ENCODE measurements at regions not wholly inside any gene's neighbourhood (a gene's known extent, or its start where the extent isn't known, plus 50 kb on each side); places are given as distances from the start of the nearest gene placed in this dataset.
A peak's percentile ranks its signal among the peaks of the same experiment; 100 is the strongest.

GRCh38 chr1:106677181-106677580, 379.3 kb upstream of the PRMT6 start:
- intact Hi-C loops (cut with DNase I) = no loop called here
- DNase-seq = no peak

- intact Hi-C loops (cut with DNase I) = no loop called here
- no peak for DNase-seq
Observed at GRCh38 chr1:106677721-106678120, 378.8 kb upstream of the PRMT6 start.

- no peak for DNase-seq
- intact Hi-C loops (cut with DNase I) = no loop called here
Observed at GRCh38 chr1:106678279-106679050, 378.0 kb upstream of the PRMT6 start.

DNA sequence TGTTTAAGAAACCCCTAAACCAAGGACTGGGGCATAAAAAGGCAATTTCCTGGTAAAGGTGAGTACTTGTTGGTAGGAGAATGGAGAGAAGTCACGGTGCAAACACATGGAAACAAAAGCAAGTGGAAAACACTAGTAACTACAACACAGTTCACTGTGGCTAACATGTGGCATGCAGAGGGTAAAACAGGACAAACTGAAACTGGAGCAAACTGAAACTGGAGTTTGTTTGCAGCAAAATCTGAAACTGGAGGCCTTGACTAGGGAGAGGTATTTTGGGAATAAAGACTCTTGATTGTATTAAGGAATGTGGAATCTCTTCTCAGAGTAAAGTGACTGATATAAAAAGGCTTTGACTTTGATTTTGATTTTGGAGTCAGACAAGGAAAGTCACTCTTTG, 376.3 kb upstream of the PRMT6 start:
- no peak for DNase-seq
- intact Hi-C loops (cut with DNase I) = no loop called here

DNA sequence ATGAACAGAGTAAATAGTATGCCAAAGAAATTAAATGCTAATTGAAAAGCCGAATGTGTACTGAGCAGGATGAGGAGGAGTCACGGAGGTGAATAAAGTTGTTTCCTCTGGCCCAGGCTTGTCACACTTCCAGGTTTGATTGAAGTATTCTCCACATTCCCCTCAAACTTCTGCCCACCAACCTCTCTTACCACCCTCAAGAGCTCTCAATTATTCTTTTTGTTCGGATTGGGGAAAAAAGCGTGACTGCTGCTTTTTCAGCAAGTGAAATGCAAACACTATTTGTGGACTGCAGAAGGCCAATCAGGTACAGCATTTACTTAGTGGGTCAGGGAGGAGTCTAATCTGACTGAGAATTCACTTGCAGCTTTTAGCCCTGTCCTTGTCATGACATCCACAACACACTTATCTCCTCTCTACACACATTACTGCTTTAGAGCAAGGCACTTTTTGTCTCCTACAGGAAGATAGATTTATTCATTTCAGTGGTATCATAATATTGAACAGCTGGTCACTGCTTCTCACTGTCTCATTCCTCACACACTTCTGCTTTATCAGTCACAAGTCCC, 375.6 kb upstream of the PRMT6 start:
- no peak for DNase-seq
- intact Hi-C loops (cut with DNase I) = no loop called here

DNA sequence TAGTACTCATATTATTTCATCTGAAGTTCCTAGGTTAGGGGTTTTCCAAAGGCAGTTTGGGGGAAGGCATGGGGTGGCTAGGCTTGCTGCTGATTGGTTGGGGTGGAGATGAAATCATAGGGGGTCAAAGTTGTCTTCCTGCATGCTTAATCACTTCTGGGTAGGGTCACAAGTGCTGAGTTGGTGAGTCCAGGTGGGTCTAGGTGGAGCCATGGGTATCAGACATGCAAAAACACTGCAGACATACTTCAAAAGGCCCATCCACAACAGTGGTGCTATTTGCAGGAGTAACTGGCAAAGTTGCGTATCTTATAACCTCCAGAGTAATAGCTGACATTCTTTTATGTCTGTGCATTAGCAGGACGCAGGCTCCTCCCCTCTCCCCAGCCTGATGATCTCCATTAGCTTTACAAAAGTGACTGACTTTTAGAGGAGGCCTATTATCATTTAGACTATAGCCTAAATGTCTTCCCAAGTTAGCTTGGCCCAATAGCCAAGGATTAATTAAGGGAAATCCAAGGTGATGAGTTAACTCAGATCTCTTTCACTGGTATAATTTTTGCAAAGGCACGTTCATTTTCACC, 374.4 kb upstream of the PRMT6 start:
- no peak for DNase-seq
- intact Hi-C loops (cut with DNase I) = no loop called here

DNA sequence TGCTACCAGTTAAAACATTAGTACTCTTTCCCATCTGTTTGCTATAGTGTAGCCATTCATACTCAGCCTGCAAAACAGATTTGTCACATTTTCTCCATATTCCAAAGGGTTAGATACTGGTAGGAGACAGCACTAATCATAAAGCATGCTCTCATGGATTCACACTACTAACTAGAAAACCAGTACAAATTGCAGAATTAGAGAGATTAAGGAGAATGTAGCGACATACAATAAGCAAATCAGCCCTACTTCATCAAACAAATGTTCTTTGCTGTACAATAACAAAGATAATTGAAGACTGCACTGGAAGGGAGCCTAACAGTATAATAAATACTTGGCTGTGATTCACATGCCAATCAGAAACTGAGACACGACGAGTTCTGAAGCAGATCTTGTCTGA, 368.0 kb upstream of the PRMT6 start:
- DNase-seq = no peak
- intact Hi-C loops (cut with DNase I) = no loop called here

- intact Hi-C loops (cut with DNase I) = no loop called here
Observed at GRCh38 chr1:106698660-106699059, 357.8 kb upstream of the PRMT6 start.

DNA sequence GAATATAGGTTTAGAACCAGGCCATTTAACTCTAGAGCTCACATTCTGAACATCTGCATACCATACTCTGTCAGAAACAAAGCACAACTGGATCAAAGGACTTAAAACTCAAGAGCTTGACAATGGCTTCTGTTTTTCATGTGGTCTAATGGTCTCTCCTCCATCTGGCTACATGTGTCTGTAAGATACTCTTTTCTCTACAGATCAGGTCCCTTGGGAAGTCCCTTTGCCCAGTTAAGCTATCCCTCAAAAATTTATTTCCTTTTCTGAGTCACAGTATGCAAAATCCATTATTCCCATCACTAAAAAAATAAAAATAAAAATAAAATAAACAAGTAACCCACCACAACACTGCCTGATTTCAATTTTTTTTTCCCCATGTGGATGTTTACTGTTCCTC, 357.0 kb upstream of the PRMT6 start:
- intact Hi-C loops (cut with DNase I) = no loop called here
- DNase-seq = no peak

More at GRCh38 chr1:106698660-106699059, 357.8 kb upstream of the PRMT6 start:
- no peak for DNase-seq

DNA sequence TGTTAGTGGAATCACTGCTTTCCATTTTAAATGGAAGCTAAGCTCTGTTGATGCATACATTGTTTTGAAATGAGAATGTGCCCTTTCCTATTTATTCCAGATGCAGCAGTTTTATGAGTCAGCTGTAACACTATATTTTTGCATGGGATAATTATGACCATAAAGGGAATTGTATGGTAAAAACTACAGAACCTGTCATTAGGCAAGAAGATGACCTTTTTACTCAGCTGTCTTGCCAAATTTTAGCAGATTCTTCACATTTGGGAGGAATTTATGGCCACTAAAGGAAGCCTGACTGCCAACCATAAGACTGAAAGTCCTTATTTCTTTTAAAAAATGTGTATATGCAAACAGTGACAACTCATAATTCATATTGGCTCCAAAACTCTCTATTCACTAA, 356.3 kb upstream of the PRMT6 start:
- no peak for DNase-seq
- intact Hi-C loops (cut with DNase I) = no loop called here

DNA sequence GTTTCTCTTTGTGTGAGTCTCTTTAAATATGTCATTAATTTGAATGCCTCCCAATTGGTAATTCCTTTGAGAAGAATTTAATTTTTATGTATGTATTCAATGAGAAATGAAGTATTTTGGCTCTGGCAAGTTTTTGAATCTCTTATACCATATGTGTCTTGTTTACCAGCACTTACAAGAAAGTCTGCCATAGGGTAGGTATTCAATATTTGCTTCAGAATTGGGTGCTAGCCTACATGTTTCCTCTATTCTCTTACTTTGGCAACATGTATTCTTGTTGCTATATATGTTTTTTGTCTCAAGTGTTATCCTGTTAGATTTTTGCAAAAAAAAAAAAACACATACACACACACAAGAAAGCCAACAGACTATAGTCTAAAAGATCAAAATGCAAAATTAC, 350.5 kb upstream of the PRMT6 start:
- no peak for DNase-seq
- intact Hi-C loops (cut with DNase I) = no loop called here

- DNase-seq = no peak
- intact Hi-C loops (cut with DNase I) = no loop called here
Observed at GRCh38 chr1:106717591-106717990, 338.9 kb upstream of the PRMT6 start.

DNA sequence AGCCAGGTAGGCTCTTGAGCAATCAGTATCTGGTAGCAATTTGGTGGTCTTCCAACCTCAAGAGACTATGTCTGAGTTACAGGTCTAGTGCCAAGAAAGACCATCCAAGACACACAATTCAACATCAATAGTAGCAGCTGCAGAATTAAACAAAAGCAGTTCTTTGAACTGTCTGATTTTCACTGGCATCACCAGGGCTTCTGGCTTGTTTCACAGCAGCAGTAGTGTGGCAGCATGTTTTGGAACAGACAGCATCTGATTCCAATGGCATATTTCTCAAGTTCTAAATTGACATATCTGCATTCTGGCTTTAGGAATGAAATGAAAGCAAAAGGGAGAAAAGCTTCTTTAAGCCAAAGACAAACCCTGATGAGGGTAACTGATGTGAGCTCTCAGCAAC, 334.7 kb upstream of the PRMT6 start:
- DNase-seq = no peak
- intact Hi-C loops (cut with DNase I) = no loop called here

- intact Hi-C loops (cut with DNase I) = no loop called here
- no peak for DNase-seq
Observed at GRCh38 chr1:106722466-106722865, 334.0 kb upstream of the PRMT6 start.

DNA sequence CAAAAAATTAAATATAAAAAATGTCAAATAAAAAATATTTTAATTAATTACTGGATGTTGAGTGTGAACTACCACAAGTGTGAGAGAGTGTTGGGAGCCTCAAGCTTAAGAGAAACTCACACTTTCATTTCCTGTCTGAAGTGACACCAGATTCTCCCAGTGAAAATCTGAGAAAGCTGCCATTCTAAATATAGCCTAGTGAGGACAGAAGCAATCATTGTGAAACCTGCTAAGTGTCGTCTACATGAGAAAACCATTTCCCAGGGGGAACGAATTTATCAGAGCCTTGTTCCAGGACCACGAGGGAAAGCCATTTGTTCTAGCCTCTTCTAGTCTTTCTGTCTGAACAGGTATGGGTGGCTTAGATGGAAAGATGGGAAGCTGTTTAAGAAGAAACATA, 329.3 kb upstream of the PRMT6 start:
- DNase-seq = no peak
- intact Hi-C loops (cut with DNase I) = no loop called here

GRCh38 chr1:106746448-106747085, 309.9 kb upstream of the PRMT6 start:
- intact Hi-C loops (cut with DNase I) = no loop called here
- DNase-seq = no peak

- intact Hi-C loops (cut with DNase I) = no loop called here
- DNase-seq = no peak
Observed at GRCh38 chr1:106747232-106747631, 309.2 kb upstream of the PRMT6 start.

DNA sequence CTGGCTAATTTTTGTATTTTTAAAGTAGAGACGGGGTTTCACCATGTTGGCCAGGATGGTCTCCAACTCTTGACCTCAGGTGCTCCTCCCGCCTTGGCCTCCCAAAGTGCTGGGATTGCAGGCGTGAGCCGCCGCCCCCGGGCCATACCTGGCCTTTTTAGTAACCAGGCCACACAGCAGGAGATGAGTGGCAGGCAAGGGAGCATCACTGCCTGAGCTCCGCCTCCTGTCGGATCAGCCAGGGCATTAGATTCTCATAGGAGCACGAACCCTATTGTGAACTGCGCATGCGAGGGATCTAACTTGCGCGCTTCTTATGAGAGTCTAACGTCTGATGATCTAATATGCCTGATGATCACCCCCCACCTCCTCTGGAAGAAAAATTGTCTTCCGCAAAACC, 308.7 kb upstream of the PRMT6 start:
- peak in 3 of 10 donors; percentile 8 to 65 (median 36) for DNase-seq
- intact Hi-C loops (cut with DNase I) = no loop called here

DNA sequence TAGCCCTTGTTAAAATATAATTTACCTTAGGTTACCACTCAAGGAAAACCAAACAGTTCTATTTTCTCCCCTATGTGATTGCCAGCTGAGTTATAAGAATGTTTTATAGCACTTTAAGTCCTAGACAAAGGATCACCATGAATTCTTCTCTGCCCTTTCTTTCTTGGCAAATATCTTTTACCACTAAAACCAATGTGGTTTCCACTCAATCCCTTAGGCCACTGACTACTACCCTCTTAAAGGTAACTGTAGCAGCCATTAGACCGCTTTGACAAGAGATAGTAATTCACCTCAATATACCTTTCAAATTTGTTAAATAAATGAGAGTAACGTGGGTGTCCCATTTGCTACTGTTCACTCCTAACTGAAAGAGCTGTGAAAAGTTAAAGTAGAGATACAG, 307.9 kb upstream of the PRMT6 start:
- intact Hi-C loops (cut with DNase I) = no loop called here
- DNase-seq = no peak

- intact Hi-C loops (cut with DNase I) = no loop called here
- no peak for DNase-seq
Observed at GRCh38 chr1:106749491-106749890, 307.0 kb upstream of the PRMT6 start.

DNA sequence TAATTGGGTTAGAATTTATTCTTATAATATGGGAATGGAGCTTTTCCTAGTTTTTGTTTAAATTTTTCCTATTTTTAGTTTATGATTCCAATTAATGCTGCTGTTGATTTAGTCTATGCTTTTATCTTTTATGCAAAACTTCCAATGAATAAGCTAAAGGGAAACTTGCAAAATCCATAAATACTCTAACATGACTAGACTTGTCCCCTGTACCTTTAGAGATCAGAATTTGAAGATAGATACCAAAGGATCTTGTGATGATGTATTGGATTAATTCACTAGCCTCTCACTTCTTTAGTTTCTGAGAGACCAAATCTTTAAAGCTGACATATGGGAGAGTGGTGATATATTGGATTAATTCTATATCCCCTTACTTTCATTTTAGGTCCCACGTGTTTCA, 306.6 kb upstream of the PRMT6 start:
- intact Hi-C loops (cut with DNase I) = no loop called here
- no peak for DNase-seq

GRCh38 chr1:106751002-106751401, 305.5 kb upstream of the PRMT6 start:
- no peak for DNase-seq

More at GRCh38 chr1:106751002-106751401, 305.5 kb upstream of the PRMT6 start:
- intact Hi-C loops (cut with DNase I) = no loop called here

Measured in posterior cingulate gyrus (tissue), 11 donors.